GM18499 (cell line): ENCODE measurements at regions not wholly inside any gene's neighbourhood (a gene's known extent, or its start where the extent isn't known, plus 50 kb on each side); places are given as distances from the start of the nearest gene placed in this dataset.

ENCODE experiments used
- ATAC-seq: cut with Tn5 transposase; IDR thresholded peaks from one replicate; pipeline ENCODE4 v1.9.1; 2021; ENCODE audit warnings: moderate number of reproducible peaks; ENCODE audit not compliant: insufficient read depth, unreplicated experiment

GRCh38 chr4:132956962-132957361, 192.1 kb upstream of the PCDH10 start:
- ATAC-seq, result no peak

GRCh38 chr4:132958457-132959263, 190.4 kb upstream of the PCDH10 start:
- no peak for ATAC-seq

- no peak for ATAC-seq
Measured at GRCh38 chr4:132981611-132982010, 167.5 kb upstream of the PCDH10 start.

GRCh38 chr4:132982151-132982550, 166.9 kb upstream of the PCDH10 start:
- no peak for ATAC-seq

- no peak for ATAC-seq
Measured at GRCh38 chr4:132991111-132991510, 158.0 kb upstream of the PCDH10 start.

- ATAC-seq, result no peak
Measured at GRCh38 chr4:132992686-132993085, 156.4 kb upstream of the PCDH10 start.

- ATAC-seq, result no peak
Measured at GRCh38 chr4:132998585-132999230, 150.4 kb upstream of the PCDH10 start.

GRCh38 chr4:133000012-133000411, 149.1 kb upstream of the PCDH10 start:
- no peak for ATAC-seq

GRCh38 chr4:133003169-133003568, 145.9 kb upstream of the PCDH10 start:
- ATAC-seq, result no peak

- ATAC-seq, result no peak
Measured at GRCh38 chr4:133014473-133015135, 134.5 kb upstream of the PCDH10 start.

GRCh38 chr4:133045288-133045687, 103.8 kb upstream of the PCDH10 start:
- no peak for ATAC-seq

GRCh38 chr4:133046156-133046555, 102.9 kb upstream of the PCDH10 start:
- ATAC-seq, result no peak

- no peak for ATAC-seq
Measured at GRCh38 chr4:133058701-133059100, 90.4 kb upstream of the PCDH10 start.

GRCh38 chr4:133059117-133059516, 90.0 kb upstream of the PCDH10 start:
- no peak for ATAC-seq

- no peak for ATAC-seq
Measured at GRCh38 chr4:133062851-133063250, 86.2 kb upstream of the PCDH10 start.

GRCh38 chr4:133068083-133068482, 81.0 kb upstream of the PCDH10 start:
- ATAC-seq, result no peak

GRCh38 chr4:133081246-133081645, 67.8 kb upstream of the PCDH10 start:
- ATAC-seq, result no peak

GRCh38 chr4:133084421-133084820, 64.7 kb upstream of the PCDH10 start:
- no peak for ATAC-seq

GRCh38 chr4:133095591-133095990, 53.5 kb upstream of the PCDH10 start:
- no peak for ATAC-seq

- no peak for ATAC-seq
Measured at GRCh38 chr4:133096972-133097371, 52.1 kb upstream of the PCDH10 start.
